WTC11 (cell line): ENCODE measurements at regions not wholly inside any gene's neighbourhood (a gene's known extent, or its start where the extent isn't known, plus 50 kb on each side); places are given as distances from the start of the nearest gene placed in this dataset.

Source experiments
- ATAC-seq: fragments of 200-7000 bp; cut with Tn5 transposase; 2 replicates; pipeline ENCODE4 v1.10.0; 2021; ENCODE audit warnings: mild to moderate bottlenecking, moderate library complexity
- CTCF ChIA-PET: fragments of 300-600 bp; sonication (Branson Sonifier 250); formaldehyde crosslinking; loops from one replicate; lab custom pipeline; 2021; ENCODE audit warnings: antibody characterized with exemption; lab: Charles Lee
- POLR2A ChIA-PET: fragments of 350-600 bp; sonication (Branson Sonifier 250); formaldehyde crosslinking; loops from one replicate; lab custom pipeline; 2021; ENCODE audit warnings: antibody characterized with exemption; lab: Charles Lee
- DNase-seq: peaks from one replicate; pipeline ENCODE4 v3.0.0; 2021; ENCODE audit warnings: low spot score
- H3K27ac Mint-ChIP-seq: 2 replicates; pipeline ENCODE4 v1.8.0; 2021; ENCODE audit warnings: mixed read lengths
- H3K27me3 Mint-ChIP-seq: 2 replicates; pipeline ENCODE4 v1.8.0; 2021; ENCODE audit warnings: low read depth, mild to moderate bottlenecking, moderate library complexity, mixed read lengths
- H3K36me3 Mint-ChIP-seq: 2 replicates; pipeline ENCODE4 v1.8.0; 2021; ENCODE audit warnings: mixed read lengths
- H3K4me1 Mint-ChIP-seq: 2 replicates; pipeline ENCODE4 v1.8.0; 2022; ENCODE audit warnings: mixed read lengths
- H3K4me3 Mint-ChIP-seq: 2 replicates; pipeline ENCODE4 v1.8.0; 2021; ENCODE audit warnings: mild to moderate bottlenecking, moderate library complexity, mixed read lengths
- H3K9me3 Mint-ChIP-seq: 2 replicates; pipeline ENCODE4 v1.8.0; 2021; ENCODE audit warnings: mixed read lengths
- AR ChIP-seq: fragments of 250-450 bp; sonication (Bioruptor Pico); IDR thresholded peaks from 2 replicates; pipeline ENCODE4 v1.9.0; 2021; ENCODE audit warnings: mild to moderate bottlenecking
- ATF2 ChIP-seq: sonication (generic); formaldehyde crosslinking; IDR thresholded peaks from 2 replicates; pipeline ENCODE4 v1.8.1; 2022; ENCODE audit warnings: low read depth, missing genetic modification reagents, borderline replicate concordance
- CBFB ChIP-seq: sonication (generic); formaldehyde crosslinking; IDR thresholded peaks from 2 replicates; pipeline ENCODE4 v1.8.1; 2022; ENCODE audit warnings: mild to moderate bottlenecking, low read depth, missing genetic modification reagents
- CDX4 ChIP-seq: fragments of 250-450 bp; sonication (Bioruptor Pico); IDR thresholded peaks from 2 replicates; pipeline ENCODE4 v1.9.0; 2021; ENCODE audit warnings: moderate library complexity, mild to moderate bottlenecking, inconsistent platforms, borderline replicate concordance
- CREB1 ChIP-seq: sonication (generic); formaldehyde crosslinking; IDR thresholded peaks from 2 replicates; pipeline ENCODE4 v1.8.0; 2023; ENCODE audit warnings: mild to moderate bottlenecking, missing genetic modification reagents
- CREM ChIP-seq: sonication (generic); formaldehyde crosslinking; IDR thresholded peaks from 2 replicates; pipeline ENCODE4 v1.8.1; 2022; ENCODE audit warnings: mild to moderate bottlenecking, missing genetic modification reagents, moderate library complexity
- E2F1 ChIP-seq: sonication (generic); formaldehyde crosslinking; IDR thresholded peaks from 2 replicates; pipeline ENCODE4 v1.8.0; 2022; ENCODE audit warnings: mild to moderate bottlenecking, missing genetic modification reagents
- ELF4 ChIP-seq: sonication (generic); formaldehyde crosslinking; IDR thresholded peaks from 2 replicates; pipeline ENCODE4 v1.8.1; 2022; ENCODE audit warnings: low read depth, mild to moderate bottlenecking, moderate library complexity, missing genetic modification reagents
- ERG ChIP-seq: fragments of 250-450 bp; sonication (Bioruptor Pico); IDR thresholded peaks from 2 replicates; pipeline ENCODE4 v1.8.0; 2021; ENCODE audit warnings: mild to moderate bottlenecking
- FOXP1 ChIP-seq: sonication (generic); formaldehyde crosslinking; IDR thresholded peaks from 2 replicates; pipeline ENCODE4 v1.8.0; 2022; ENCODE audit warnings: missing genetic modification reagents, mild to moderate bottlenecking, moderate library complexity, borderline replicate concordance
- HMGA2 ChIP-seq: fragments of 250-450 bp; sonication (Bioruptor Pico); IDR thresholded peaks from 2 replicates; pipeline ENCODE4 v1.4.0; 2021; ENCODE audit warnings: mild to moderate bottlenecking, moderate library complexity
- IRF1 ChIP-seq: sonication (generic); formaldehyde crosslinking; IDR thresholded peaks from 2 replicates; pipeline ENCODE4 v1.8.0; 2023; ENCODE audit warnings: missing genetic modification reagents
- NFATC4 ChIP-seq: fragments of 250-450 bp; sonication (Bioruptor Pico); IDR thresholded peaks from 2 replicates; pipeline ENCODE4 v1.9.0; 2021; ENCODE audit warnings: mild to moderate bottlenecking
- NR3C1 ChIP-seq: sonication (generic); formaldehyde crosslinking; conservative IDR thresholded peaks from 2 replicates; pipeline ENCODE4 v1.8.1; 2023; ENCODE audit warnings: low read depth, mild to moderate bottlenecking, missing genetic modification reagents
- RELA ChIP-seq: sonication (generic); formaldehyde crosslinking; IDR thresholded peaks from 2 replicates; pipeline ENCODE4 v1.8.1; 2022; ENCODE audit warnings: missing genetic modification reagents, mild to moderate bottlenecking, borderline replicate concordance
- SMAD3 ChIP-seq: sonication (generic); formaldehyde crosslinking; IDR thresholded peaks from 2 replicates; pipeline ENCODE4 v1.8.0; 2022; ENCODE audit warnings: missing genetic modification reagents, mild to moderate bottlenecking, borderline replicate concordance
- TCF7 ChIP-seq: sonication (generic); formaldehyde crosslinking; IDR thresholded peaks from 2 replicates; pipeline ENCODE4 v1.8.0; 2022; ENCODE audit warnings: mild to moderate bottlenecking, low read depth, missing genetic modification reagents, moderate library complexity
- TEAD1 ChIP-seq: sonication (generic); formaldehyde crosslinking; IDR thresholded peaks from 2 replicates; pipeline ENCODE4 v1.8.0; 2022; ENCODE audit warnings: mild to moderate bottlenecking, missing genetic modification reagents
- ZNF121 ChIP-seq: sonication (generic); formaldehyde crosslinking; IDR thresholded peaks from 2 replicates; pipeline ENCODE4 v1.8.0; 2023; ENCODE audit warnings: missing genetic modification reagents
- ZNF232 ChIP-seq: sonication (generic); formaldehyde crosslinking; IDR thresholded peaks from 2 replicates; pipeline ENCODE4 v1.8.0; 2022; ENCODE audit warnings: mild to moderate bottlenecking, missing genetic modification reagents
- ZNF263 ChIP-seq: sonication (generic); formaldehyde crosslinking; IDR thresholded peaks from 2 replicates; pipeline ENCODE4 v1.8.1; 2022; ENCODE audit warnings: low read depth, mild to moderate bottlenecking, moderate library complexity, missing genetic modification reagents
- ZNF425 ChIP-seq: fragments of 250-450 bp; sonication (Bioruptor Pico); conservative IDR thresholded peaks from 2 replicates; pipeline ENCODE4 v1.9.0; 2021; ENCODE audit warnings: mild to moderate bottlenecking
- ZNF512 ChIP-seq: sonication (generic); formaldehyde crosslinking; IDR thresholded peaks from 2 replicates; pipeline ENCODE4 v1.8.1; 2022; ENCODE audit warnings: missing genetic modification reagents, borderline replicate concordance
- ZSCAN18 ChIP-seq: fragments of 250-450 bp; sonication (Bioruptor Pico); IDR thresholded peaks from 2 replicates; pipeline ENCODE4 v2.1.2; 2022; ENCODE audit warnings: mild to moderate bottlenecking, moderate library complexity

GRCh38 chr21:38938769-38939168, 133.0 kb downstream of the ETS2 start (continued):
- TF ChIP-seq ERG (CRISPR knock-in tag) (no peak), ZNF512 (CRISPR knock-in tag) (no peak), ELF4 (CRISPR knock-in tag) (no peak), SMAD3 (CRISPR knock-in tag) (no peak), FOXP1 (CRISPR knock-in tag) (no peak), ATF2 (no peak), TCF7 (CRISPR knock-in tag) (no peak), CDX4 (CRISPR knock-in tag) (no peak), CREM (CRISPR knock-in tag) (no peak), ZNF263 (CRISPR knock-in tag) (no peak), CREB1 (CRISPR knock-in tag) (no peak), ZNF121 (CRISPR knock-in tag) (no peak), NR3C1 (CRISPR knock-in tag) (no peak), AR (CRISPR knock-in tag) (no peak), ZNF425 (CRISPR knock-in tag) (no peak)

GRCh38 chr21:38938343-38938742, 132.6 kb downstream of the ETS2 start:
- no peak overlapping the region for H3K4me3 Mint-ChIP-seq
- H3K9me3 Mint-ChIP-seq, result peaks cover 25% of the 10 kb centered on the region
- ATAC-seq (peak; percentile 74), DNase-seq (no peak)
- POLR2A ChIA-PET, result interaction anchor here (1.0 kb wide), 1 partner anchor 207 kb away, joined by 3 read pairs; no protein-coding TSS in a partner anchor
- H3K27ac Mint-ChIP-seq, result no peak overlapping the region
- CTCF ChIA-PET, result interaction anchor here (0.5 kb wide), 1 partner anchor 916 kb away, joined by 5 read pairs; no protein-coding TSS in a partner anchor
- H3K36me3 Mint-ChIP-seq, result peaks cover 6% of the 10 kb centered on the region
- H3K27me3 Mint-ChIP-seq, result no peaks in the 10 kb centered on the region
- H3K4me1 Mint-ChIP-seq, result peaks cover 9% of the 10 kb centered on the region
- TF ChIP-seq ZNF232 (CRISPR knock-in tag) (no peak), E2F1 (no peak), ZSCAN18 (CRISPR knock-in tag) (no peak), IRF1 (CRISPR knock-in tag) (no peak), HMGA2 (CRISPR knock-in tag) (no peak), CREM (CRISPR knock-in tag) (no peak), NFATC4 (CRISPR knock-in tag) (no peak), RELA (CRISPR knock-in tag) (no peak), CBFB (no peak), TEAD1 (CRISPR knock-in tag) (no peak), SMAD3 (CRISPR knock-in tag) (no peak)
